K562 (cell line): ENCODE measurements at regions not wholly inside any gene's neighbourhood (a gene's known extent, or its start where the extent isn't known, plus 50 kb on each side); places are given as distances from the start of the nearest gene placed in this dataset.

Experiments used
- ATAC-seq: fragments of 200-7000 bp; cut with Tn5 transposase; 3 replicates; pipeline ENCODE4 v1.9.1; 2020; ENCODE audit warnings: moderate library complexity
- BruUV-seq: library from RNA; stranded (reverse); fragments of 400-500 nt; replicated peaks from 2 replicates; lab custom pipeline; 2021; lab: Mats Ljungman, UMichigan
- CTCF ChIA-PET: fragments of 300-600 bp; formaldehyde crosslinking; extraction: SDS; loops from one replicate; lab custom pipeline; 2021; ENCODE audit warnings: low intra/inter-chr PET ratio; lab: Yijun Ruan, JAX
- POLR2A ChIA-PET: fragments of 300-600, 350-650 bp; sonication (Branson Sonifier 250); formaldehyde crosslinking; extraction: SDS; loops from one replicate; lab custom pipeline; 2021; ENCODE audit warnings: antibody characterized with exemption, inconsistent platforms; lab: Yijun Ruan, JAX
- DNase-seq, 4 experiments: peaks; one replicate each; pipeline versions ENCODE4 v3.0.0 to v3.0.0-alpha.2; 2011 to 2018; ENCODE audit warnings: low spot score in 3 of 4, mixed read lengths in 3 of 4; ENCODE audit errors: extremely low read depth in 1 of 4
- FAIRE-seq: peaks from 2 replicates; lab custom pipeline; 2011; peaks lifted over from hg19 to GRCh38; lab: Jason Lieb, UNC
- H2AFZ ChIP-seq: 2 replicates; pipeline ENCODE4 v1.6.0; 2011; ENCODE audit warnings: low read depth, low read length, control low read depth, inconsistent platforms
- H3K27ac ChIP-seq: fragments of 200-600 bp; 3 replicates; pipeline ENCODE4 v1.8.0; 2011; ENCODE audit warnings: low read depth, mild to moderate bottlenecking, control low read depth, inconsistent platforms, low read length, moderate library complexity, mixed read lengths; ENCODE audit errors: extremely low read depth
- H3K27me3 ChIP-seq, 2 experiments: fragments of 300-600 bp in 1 of 2; 2 replicates in 1 of 2; 3 replicates in 1 of 2; pipeline versions ENCODE4 v1.6.0 to v1.8.0; 2011; ENCODE audit warnings: inconsistent platforms in 2 of 2, low read length in 2 of 2, mild to moderate bottlenecking in 1 of 2, mixed read lengths in 1 of 2, moderate library complexity in 1 of 2; ENCODE audit not compliant: control insufficient read depth in 2 of 2, insufficient read depth in 2 of 2
- H3K36me3 ChIP-seq: fragments of 300-600 bp; 3 replicates; pipeline ENCODE4 v1.8.0; 2011; ENCODE audit warnings: mild to moderate bottlenecking, low read length, inconsistent platforms; ENCODE audit not compliant: control insufficient read depth, insufficient read depth
- H3K4me1 ChIP-seq, 2 experiments: fragments of 200-600 bp in 1 of 2; replicated peaks in 1 of 2; 2 replicates in 1 of 2; 3 replicates in 1 of 2; pipeline versions ENCODE4 v1.5.1 to v1.8.0; 2011; ENCODE audit warnings: inconsistent platforms in 2 of 2, low read length in 2 of 2, mild to moderate bottlenecking in 1 of 2, mixed read lengths in 1 of 2, moderate library complexity in 1 of 2; ENCODE audit not compliant: control insufficient read depth in 2 of 2, insufficient read depth in 2 of 2
- H3K4me2 ChIP-seq: 2 replicates; pipeline ENCODE4 v1.6.1; 2011; ENCODE audit warnings: low read length, control low read depth, inconsistent platforms, mixed read lengths; ENCODE audit not compliant: insufficient read depth
- H3K4me3 ChIP-seq: fragments of 200-600 bp; sonication (generic), shearing (Covaris generic); 2 replicates; pipeline ENCODE4 v1.5.1; 2016; ENCODE audit warnings: control low read depth, inconsistent platforms
- H3K79me2 ChIP-seq: fragments of 200-600 bp; 3 replicates; pipeline ENCODE4 v1.8.0; 2011; ENCODE audit warnings: low read length, inconsistent platforms; ENCODE audit not compliant: control insufficient read depth, insufficient read depth
- H3K9ac ChIP-seq, 2 experiments: 2 replicates each; pipeline versions ENCODE4 v1.6.0 to v1.6.1; 2011; ENCODE audit warnings: low read depth in 2 of 2, low read length in 2 of 2, control low read depth in 1 of 2, inconsistent platforms in 1 of 2, mild to moderate bottlenecking in 1 of 2, mixed read lengths in 1 of 2; ENCODE audit not compliant: insufficient read depth in 1 of 2
- H3K9me1 ChIP-seq: one replicate; pipeline ENCODE4 v1.6.0; 2011; ENCODE audit warnings: inconsistent platforms, mild to moderate bottlenecking, low read length, moderate library complexity; ENCODE audit not compliant: control insufficient read depth, insufficient read depth
- H3K9me3 ChIP-seq: replicated peaks from 2 replicates; pipeline ENCODE4 v1.5.1; 2011; ENCODE audit warnings: low read depth, low read length, inconsistent platforms; ENCODE audit not compliant: control insufficient read depth, insufficient read depth
- H4K20me1 ChIP-seq: replicated peaks from 2 replicates; pipeline ENCODE4 v1.6.1; 2011; ENCODE audit warnings: low read length, inconsistent platforms, mixed read lengths; ENCODE audit not compliant: control insufficient read depth, insufficient read depth
- ARID4B ChIP-seq: sonication (generic); formaldehyde crosslinking; IDR thresholded peaks from 2 replicates; pipeline ENCODE4 v1.8.0; 2022; ENCODE audit warnings: mild to moderate bottlenecking, missing genetic modification reagents
- CEBPB ChIP-seq: fragments of 450-650 bp; IDR thresholded peaks from 2 replicates; pipeline ENCODE4 v1.6.1; 2016; ENCODE audit warnings: missing genetic modification characterization, missing compliant biosample characterization
- CEBPG ChIP-seq, 3 experiments: fragments of 200-800 bp in 1 of 3; sonication (Bioruptor generic) in 1 of 3; sonication (generic) in 1 of 3; formaldehyde crosslinking in 1 of 3; IDR thresholded peaks in 2 of 3; conservative IDR thresholded peaks in 1 of 3; 2 replicates each; pipeline versions ENCODE4 v1.6.1 to v1.8.0; 2016 to 2022; ENCODE audit warnings: missing compliant biosample characterization in 2 of 3, missing genetic modification characterization in 2 of 3, mild to moderate bottlenecking in 1 of 3, missing genetic modification reagents in 1 of 3
- CHD1 ChIP-seq: fragments of 200-600 bp; sonication (generic); IDR thresholded peaks from one replicate; pipeline ENCODE4 v1.6.1; 2012; ENCODE audit warnings: mild to moderate bottlenecking, moderate library complexity, low read length, inconsistent platforms
- MEIS2 ChIP-seq: fragments of 450-650 bp; IDR thresholded peaks from 2 replicates; pipeline ENCODE4 v1.6.1; 2014; ENCODE audit warnings: mild to moderate bottlenecking; ENCODE audit not compliant: partially characterized antibody
- OTX1 ChIP-seq: fragments of 450-650 bp; formaldehyde crosslinking; IDR thresholded peaks from 2 replicates; pipeline ENCODE4 v1.4.0; 2022; ENCODE audit warnings: mild to moderate bottlenecking
- PTBP1 ChIP-seq: fragments of 200-400 bp; formaldehyde crosslinking; IDR thresholded peaks from 2 replicates; pipeline ENCODE4 v1.6.1; 2017; ENCODE audit warnings: low read depth, low read length
- SMAD1 ChIP-seq: fragments of 150-350 bp; IDR thresholded peaks from 2 replicates; pipeline ENCODE4 v1.6.1; 2014; ENCODE audit warnings: low read length, low read depth; ENCODE audit not compliant: partially characterized antibody
- TFE3 ChIP-seq: fragments of 450-650 bp; formaldehyde crosslinking; IDR thresholded peaks from 2 replicates; pipeline ENCODE4 v1.4.0; 2020; ENCODE audit warnings: mild to moderate bottlenecking, mixed read lengths
- ZNF41 ChIP-seq: fragments of 250-450 bp; sonication (Bioruptor Pico); conservative IDR thresholded peaks from 2 replicates; pipeline ENCODE4 v1.4.0; 2020; ENCODE audit warnings: mild to moderate bottlenecking
- WGBS: fragments of 100-300 bp; shearing (Covaris generic); methylation state at CpG from one replicate; pipeline ENCODE4 v1.1.6; 2016; ENCODE audit warnings: low coverage, mixed read lengths; ENCODE audit not compliant: insufficient coverage; ENCODE audit errors: missing lambda C conversion rate; 5-methylcytosine and 5-hydroxymethylcytosine counted together
- in situ Hi-C: fragments of 300-500 bp; cut with MboI; formaldehyde crosslinking; loops from 4 replicates; pipeline ENCODE4 v1.15.0; 2018; ENCODE audit warnings: inconsistent platforms, mixed read lengths
- intact Hi-C: fragments of 100-400 bp; cut with micrococcal nuclease; formaldehyde crosslinking; loops from 2 replicates; pipeline ENCODE4 v1.14.2; 2022
- TF ChIP-seq, protein P1 (sequence below): fragments of 450-650 bp; IDR thresholded peaks from one replicate; pipeline ENCODE4 v1.6.1; 2018; ENCODE audit warnings: mild to moderate bottlenecking, moderate library complexity; ENCODE audit not compliant: partially characterized antibody
- TF ChIP-seq, protein P2 (sequence below): fragments of 450-650 bp; IDR thresholded peaks from 2 replicates; pipeline ENCODE4 v1.6.1; 2016; ENCODE audit warnings: low read depth, mild to moderate bottlenecking, moderate library complexity

DNA sequence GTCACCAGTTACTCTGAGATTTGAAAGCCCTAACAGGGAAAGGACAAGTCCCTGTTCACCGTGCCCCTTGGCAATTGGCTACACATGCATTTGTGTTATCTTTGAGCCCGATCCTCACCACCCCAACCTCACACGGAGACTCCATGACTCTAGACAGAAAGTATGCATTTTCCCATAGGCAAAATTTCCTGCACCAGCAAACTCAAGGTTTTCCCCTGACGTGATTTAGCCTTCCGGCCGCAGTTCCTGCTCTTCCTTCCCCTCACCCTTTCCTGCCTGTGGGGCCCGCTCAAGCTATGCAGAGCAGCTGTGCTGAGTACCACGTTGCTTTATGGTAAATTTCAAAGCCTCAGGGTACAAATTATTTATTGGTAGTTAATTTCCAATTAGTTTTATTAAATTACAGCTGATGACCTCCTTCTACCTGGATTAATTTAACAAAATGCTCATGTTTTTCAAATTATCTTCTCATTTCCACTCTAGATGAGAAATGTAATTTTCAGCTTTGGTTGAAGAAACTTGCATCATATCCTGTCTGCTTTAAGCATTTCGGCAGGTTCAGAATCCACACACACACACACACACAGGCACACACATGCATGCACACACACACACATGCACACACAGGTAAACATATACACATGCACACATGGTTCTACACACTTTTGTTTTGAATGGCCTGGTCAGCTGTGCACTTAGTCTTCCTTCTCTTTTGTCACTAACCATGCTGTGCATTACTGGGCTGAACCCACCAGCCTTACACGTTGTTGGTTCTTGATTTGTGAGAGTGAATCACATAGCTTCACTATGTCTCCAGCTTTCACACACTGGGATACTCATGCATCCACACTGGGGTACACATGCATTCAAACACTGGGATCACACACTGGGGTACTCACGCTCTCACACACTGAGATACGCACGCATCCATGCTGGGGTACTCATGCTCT lies 283.1 kb upstream of the PITRM1 start:
- WGBS = 33% methylated on average over 13 of the region's 13 CpGs
- H3K79me2 ChIP-seq = no peaks in the 10 kb centered on the region
- CTCF ChIA-PET = no interaction called here
- H3K4me3 ChIP-seq = no peak overlapping the region
- BruUV-seq = no TSS peak
- FAIRE-seq = no peak
- no peak overlapping the region for H3K9ac ChIP-seq
- H3K4me2 ChIP-seq = no peak overlapping the region
- peaks cover 0 to 17% of the 10 kb centered on the region in 2 experiments; a peak in 3 of 5 replicates for H3K27me3 ChIP-seq
- H3K9me1 ChIP-seq = no peaks in the 10 kb centered on the region
- no peaks in the 10 kb centered on the region for H3K36me3 ChIP-seq
- POLR2A ChIA-PET = interaction anchor here (0.7 kb wide), 1 partner anchor 15 kb away, joined by 3 read pairs; no protein-coding TSS in a partner anchor
- intact Hi-C loops = no loop called here
- no peaks in the 10 kb centered on the region; the same call in 1 of the 2 replicates for H4K20me1 ChIP-seq
- DNase-seq = no peak
- in situ Hi-C loops = no loop called here
- no peak for ATAC-seq
- no peaks in the 10 kb centered on the region for H3K9me3 ChIP-seq
- no peak overlapping the region for H3K27ac ChIP-seq
- H2AFZ ChIP-seq = no peak overlapping the region
- no peaks in the 10 kb centered on the region for H3K4me1 ChIP-seq
- no peak for TF ChIP-seq MEIS2
- TF ChIP-seq SMAD1 = no peak
- no peak for TF ChIP-seq ARID4B (CRISPR knock-in tag)
- no peak for TF ChIP-seq OTX1 (CRISPR knock-in tag)
- no peak for TF ChIP-seq PTBP1
- TF ChIP-seq, protein P1, sequence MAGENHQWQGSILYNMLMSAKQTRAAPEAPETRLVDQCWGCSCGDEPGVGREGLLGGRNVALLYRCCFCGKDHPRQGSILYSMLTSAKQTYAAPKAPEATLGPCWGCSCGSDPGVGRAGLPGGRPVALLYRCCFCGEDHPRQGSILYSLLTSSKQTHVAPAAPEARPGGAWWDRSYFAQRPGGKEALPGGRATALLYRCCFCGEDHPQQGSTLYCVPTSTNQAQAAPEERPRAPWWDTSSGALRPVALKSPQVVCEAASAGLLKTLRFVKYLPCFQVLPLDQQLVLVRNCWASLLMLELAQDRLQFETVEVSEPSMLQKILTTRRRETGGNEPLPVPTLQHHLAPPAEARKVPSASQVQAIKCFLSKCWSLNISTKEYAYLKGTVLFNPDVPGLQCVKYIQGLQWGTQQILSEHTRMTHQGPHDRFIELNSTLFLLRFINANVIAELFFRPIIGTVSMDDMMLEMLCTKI = no peak
- TF ChIP-seq CEBPB = no peak
- TF ChIP-seq TFE3 (CRISPR knock-in tag) = no peak
- TF ChIP-seq, protein P2, sequence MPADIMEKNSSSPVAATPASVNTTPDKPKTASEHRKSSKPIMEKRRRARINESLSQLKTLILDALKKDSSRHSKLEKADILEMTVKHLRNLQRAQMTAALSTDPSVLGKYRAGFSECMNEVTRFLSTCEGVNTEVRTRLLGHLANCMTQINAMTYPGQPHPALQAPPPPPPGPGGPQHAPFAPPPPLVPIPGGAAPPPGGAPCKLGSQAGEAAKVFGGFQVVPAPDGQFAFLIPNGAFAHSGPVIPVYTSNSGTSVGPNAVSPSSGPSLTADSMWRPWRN = no peak
- no peak for TF ChIP-seq CHD1
- no peak for TF ChIP-seq CEBPG (CRISPR knock-in tag; IDR thresholded peaks at IDR 0.05)
- TF ChIP-seq CEBPG (tag; conservative IDR thresholded peaks at IDR 0.05 in 1 of 2, IDR thresholded peaks at IDR 0.05 in 1 of 2) = no peak
- TF ChIP-seq ZNF41 (CRISPR knock-in tag) = no peak
